Heart right ventricle (tissue), 16 donors: ENCODE measurements at regions not wholly inside any gene's neighbourhood (a gene's known extent, or its start where the extent isn't known, plus 50 kb on each side); places are given as distances from the start of the nearest gene placed in this dataset.

Experiments
- ATAC-seq, 8 donors: fragments of 200-7000 bp; cut with Tn5 transposase; one replicate each; pipeline ENCODE4 v1.9.1; 2020; ENCODE audit warnings: mild to moderate bottlenecking in 8 of 8, moderate library complexity in 8 of 8, moderate number of reproducible peaks in 1 of 8
- DNase-seq, 2 donors: peaks; one replicate each; pipeline ENCODE4 v3.0.0-alpha.2; 2020
- H3K27ac ChIP-seq, 10 donors: fragments of 200-600 bp; sonication (generic) in 2 of 10; one replicate each; pipeline versions ENCODE4 v1.5.0 to v1.8.0; 2020 to 2022; ENCODE audit warnings: mild to moderate bottlenecking in 3 of 10
- H3K27me3 ChIP-seq, 7 donors: fragments of 200-600 bp; one replicate each; pipeline ENCODE4 v1.8.0; 2021 to 2022; ENCODE audit warnings: mild to moderate bottlenecking in 2 of 7
- H3K36me3 ChIP-seq, 9 donors: fragments of 200-600 bp; sonication (generic) in 1 of 9; one replicate each; pipeline versions ENCODE4 v1.5.0 to v1.8.0; 2020 to 2022; ENCODE audit warnings: mild to moderate bottlenecking in 2 of 9
- H3K4me1 ChIP-seq, 9 donors: fragments of 200-600 bp; sonication (generic) in 1 of 9; one replicate each; pipeline versions ENCODE4 v1.5.0 to v1.8.0; 2020 to 2022; ENCODE audit warnings: mild to moderate bottlenecking in 4 of 9
- H3K4me3 ChIP-seq, 10 donors: fragments of 200-600 bp; sonication (generic) in 2 of 10; one replicate each; pipeline versions ENCODE4 v1.5.0 to v1.8.0; 2020 to 2022; ENCODE audit warnings: mild to moderate bottlenecking in 7 of 10, moderate library complexity in 2 of 10
- H3K9me3 ChIP-seq, 11 donors: fragments of 200-600 bp in 10 of 11; sonication (generic) in 2 of 11; one replicate each; pipeline versions ENCODE4 v1.5.0 to v1.8.0; 2013 to 2022; ENCODE audit warnings: mild to moderate bottlenecking in 2 of 11, control low read depth in 1 of 11, moderate library complexity in 1 of 11
- WGBS, 2 donors: extraction: QIAGEN DNeasy Blood & Tissue Kit; methylation state at CpG; one replicate each; pipeline ENCODE4 v1.1.7; 2013; ENCODE audit warnings: inconsistent platforms in 1 of 2; 5-methylcytosine and 5-hydroxymethylcytosine counted together
- intact Hi-C, 10 donors: fragments of 100-400 bp; cut with DNase I; formaldehyde crosslinking; loops; one replicate each; pipeline versions ENCODE4 v1.11.1 to v1.14.2; 2022
- TF ChIP-seq, protein P1 (sequence below), 9 donors: fragments of 200-600 bp; sonication (generic) in 2 of 9; IDR thresholded peaks; one replicate each; pipeline versions ENCODE4 v1.5.0 to v1.8.0; 2021 to 2022; ENCODE audit warnings: antibody characterized with exemption in 9 of 9, mild to moderate bottlenecking in 5 of 9, moderate library complexity in 1 of 9
- donor health status: Arrhythmogenic right ventricular cardiomyopathy.
- donor health status: ischemic (EF 13 %, LVEDD 7.1; RV severe dilation, severe dysfunction).
- donor health status: healthy with polysubstance abuse.
- donor health status: DM: no; HTN: yes; CAD: no.
- donor health status: DM: no; HTN: no; CAD: no.
- donor health status: ischemic (EF 25% LVEDD 6.9; RV normal size, moderate dysfunction).
- donor health status: ischemic (EF 25% LVEDD 5.7; RV mildly dilated, moderate dysfunction).
- donor health status: healthy.
- donor health status: DM: yes; HTN: yes; CAD: no.
- donor health status: Ischemic cardiomyopathy.
- donor health status: ischemic (EF 35%, LVEDD 5.7; RV mildly dilated, moderate dysfunction).
- donor health status: nonischemic (EF 11% LVEDD 7.7; RV severe dilation, severe dysfunction).
- donor health status: DM: yes; HTN: yes; CAD: no.
- donor health status: PGD.
- donor health status: ischemic (EF 29% LVEDD 5.4; RV normal size, mild dysfunction).
- donor health status: nonischemic (EF 23%, LVEDD 6.1; RV moderate dilation, normal function).

DNA sequence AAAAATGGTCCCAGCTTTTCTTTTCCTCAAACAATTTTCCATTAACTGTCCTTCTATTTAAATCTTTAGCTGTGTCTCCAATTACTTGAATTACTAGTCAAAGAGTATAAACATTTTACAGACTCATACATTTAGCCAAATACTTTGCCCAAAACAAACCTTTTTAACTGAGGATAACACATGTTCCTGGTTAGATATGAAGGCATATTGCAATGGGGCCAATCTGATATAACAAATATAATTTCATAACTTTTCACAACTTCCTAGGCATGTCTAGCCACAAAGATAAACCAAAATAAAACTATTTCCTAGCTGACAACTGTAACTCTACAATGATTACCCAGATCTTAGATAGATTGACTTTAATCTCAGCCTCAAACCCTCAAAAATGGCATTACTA lies 247.5 kb upstream of the ZNF521 start:
- no peaks in the 10 kb centered on the region for H3K9me3 ChIP-seq
- H3K27me3 ChIP-seq: no peaks in the 10 kb centered on the region
- no peaks in the 10 kb centered on the region for H3K4me1 ChIP-seq
- intact Hi-C loops: no loop called here
- H3K27ac ChIP-seq: no peak overlapping the region
- TF ChIP-seq, protein P1, sequence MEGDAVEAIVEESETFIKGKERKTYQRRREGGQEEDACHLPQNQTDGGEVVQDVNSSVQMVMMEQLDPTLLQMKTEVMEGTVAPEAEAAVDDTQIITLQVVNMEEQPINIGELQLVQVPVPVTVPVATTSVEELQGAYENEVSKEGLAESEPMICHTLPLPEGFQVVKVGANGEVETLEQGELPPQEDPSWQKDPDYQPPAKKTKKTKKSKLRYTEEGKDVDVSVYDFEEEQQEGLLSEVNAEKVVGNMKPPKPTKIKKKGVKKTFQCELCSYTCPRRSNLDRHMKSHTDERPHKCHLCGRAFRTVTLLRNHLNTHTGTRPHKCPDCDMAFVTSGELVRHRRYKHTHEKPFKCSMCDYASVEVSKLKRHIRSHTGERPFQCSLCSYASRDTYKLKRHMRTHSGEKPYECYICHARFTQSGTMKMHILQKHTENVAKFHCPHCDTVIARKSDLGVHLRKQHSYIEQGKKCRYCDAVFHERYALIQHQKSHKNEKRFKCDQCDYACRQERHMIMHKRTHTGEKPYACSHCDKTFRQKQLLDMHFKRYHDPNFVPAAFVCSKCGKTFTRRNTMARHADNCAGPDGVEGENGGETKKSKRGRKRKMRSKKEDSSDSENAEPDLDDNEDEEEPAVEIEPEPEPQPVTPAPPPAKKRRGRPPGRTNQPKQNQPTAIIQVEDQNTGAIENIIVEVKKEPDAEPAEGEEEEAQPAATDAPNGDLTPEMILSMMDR (IDR thresholded peaks at IDR 0.05): no peak
- ATAC-seq: no peak
- H3K4me3 ChIP-seq: no peak overlapping the region
- DNase-seq: no peak
- H3K36me3 ChIP-seq: no peaks in the 10 kb centered on the region

DNA sequence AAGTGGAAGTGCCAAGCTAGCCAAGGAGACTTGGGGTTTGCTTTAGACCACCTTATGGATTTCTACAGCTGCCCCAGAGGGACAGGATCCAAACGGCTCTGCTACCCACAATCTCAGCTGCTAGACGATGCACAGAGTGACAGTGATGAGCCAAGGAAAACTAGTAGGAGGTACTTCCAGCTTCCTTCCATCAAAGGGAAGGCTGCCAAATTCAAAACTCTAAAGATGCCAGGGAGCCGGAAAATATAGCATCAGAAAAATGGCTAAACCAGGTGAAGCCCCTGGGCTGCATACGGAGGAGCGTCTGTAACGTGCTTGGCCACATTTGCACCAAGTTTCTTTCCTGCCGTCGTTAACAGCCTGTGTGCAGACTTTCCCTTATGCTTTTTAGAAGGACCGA lies 245.5 kb upstream of the ZNF521 start:
- H3K9me3 ChIP-seq: no peaks in the 10 kb centered on the region
- intact Hi-C loops: no loop called here
- no peak for ATAC-seq

DNA sequence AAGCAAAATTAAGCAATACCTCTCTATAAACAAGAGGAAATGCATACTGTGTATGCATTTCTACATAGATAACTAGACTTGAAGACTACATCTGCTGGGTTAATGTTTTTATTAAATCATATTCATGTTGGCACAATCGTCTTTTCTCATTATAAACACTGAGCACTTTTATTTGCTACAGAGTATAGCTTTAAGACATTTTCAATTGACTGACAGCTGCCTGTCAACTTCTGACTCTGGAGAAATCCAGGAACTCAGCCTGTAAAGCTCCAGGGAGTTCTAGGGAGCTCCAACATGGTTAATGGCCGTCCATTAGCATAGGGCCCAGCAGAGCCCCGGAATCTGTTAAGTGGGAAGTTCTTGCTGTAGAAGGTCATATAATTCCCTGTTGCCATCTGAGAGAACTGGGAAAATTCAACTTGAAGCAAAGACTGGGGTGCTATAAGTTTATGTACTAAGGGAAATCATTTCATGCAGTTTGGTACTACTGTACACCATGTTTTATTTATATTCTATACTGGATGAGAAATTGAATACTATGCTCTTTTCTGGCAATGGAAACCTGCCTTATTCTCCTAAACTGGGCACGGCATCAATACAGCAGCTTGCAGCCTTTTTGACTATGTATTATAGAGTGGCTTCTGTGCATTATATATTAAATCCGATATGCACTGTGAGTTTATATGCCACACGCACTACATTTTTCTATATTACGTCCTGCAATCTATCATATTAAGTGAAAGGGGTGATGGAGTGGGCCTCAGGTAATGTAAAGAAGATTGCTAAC lies 243.5 kb upstream of the ZNF521 start:
- H3K27me3 ChIP-seq: no peaks in the 10 kb centered on the region
- H3K36me3 ChIP-seq: no peaks in the 10 kb centered on the region
- no peak overlapping the region for H3K27ac ChIP-seq
- TF ChIP-seq, protein P1 (IDR thresholded peaks at IDR 0.05): no peak
- DNase-seq (no peak), ATAC-seq (no peak)
- no peaks in the 10 kb centered on the region for H3K9me3 ChIP-seq
- H3K4me1 ChIP-seq: no peaks in the 10 kb centered on the region
- intact Hi-C loops: no loop called here
- 87 to 92% methylated on average over 7 of the region's 7 CpGs for WGBS, 2 donors
- no peak overlapping the region for H3K4me3 ChIP-seq

More for the DNA sequence above, 245.5 kb upstream of the ZNF521 start:
- TF ChIP-seq, protein P1 (IDR thresholded peaks at IDR 0.05): no peak
- DNase-seq: no peak
- Histone ChIP-seq H3K36me3 (no peaks in the 10 kb centered on the region), H3K4me1 (no peaks in the 10 kb centered on the region), H3K27me3 (no peaks in the 10 kb centered on the region), H3K4me3 (no peak overlapping the region), H3K27ac (no peak overlapping the region)
- 64 to 75% methylated on average over 9 of the region's 9 CpGs for WGBS, 2 donors

DNA sequence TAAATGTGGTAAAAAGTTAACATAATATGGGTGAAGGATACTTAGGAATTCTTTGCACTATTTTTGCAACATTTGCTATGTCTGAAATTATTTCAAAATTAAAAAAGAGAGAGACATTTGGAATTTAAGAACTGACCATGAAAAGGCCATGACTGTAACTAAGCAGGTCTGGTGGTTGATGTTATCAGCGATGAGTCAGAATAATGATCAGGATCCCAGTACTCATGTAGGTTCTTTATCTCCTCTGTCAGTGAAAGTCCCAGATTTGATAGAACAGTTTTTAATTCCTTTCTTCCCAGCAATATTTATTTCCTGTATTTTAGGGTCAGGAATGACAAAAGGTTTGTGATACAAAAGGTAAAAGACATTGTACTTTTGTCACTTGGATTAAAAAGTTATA lies 242.4 kb upstream of the ZNF521 start:
- intact Hi-C loops: no loop called here
- WGBS, 2 donors: 94 to 98% methylated on average over 1 of the region's 1 CpG
- ATAC-seq (no peak), DNase-seq (no peak)
- H3K4me1 ChIP-seq: no peaks in the 10 kb centered on the region
- H3K27me3 ChIP-seq: no peaks in the 10 kb centered on the region
- H3K36me3 ChIP-seq: no peaks in the 10 kb centered on the region
- no peak overlapping the region for H3K4me3 ChIP-seq
- H3K27ac ChIP-seq: no peak overlapping the region
- H3K9me3 ChIP-seq: no peaks in the 10 kb centered on the region
- TF ChIP-seq, protein P1 (IDR thresholded peaks at IDR 0.05): no peak
